Skin of body (tissue), 1 donor: ENCODE measurements at regions not wholly inside any gene's neighbourhood (a gene's known extent, or its start where the extent isn't known, plus 50 kb on each side); places are given as distances from the start of the nearest gene placed in this dataset.

Source experiments
- DNase-seq: peaks from one replicate; lab custom pipeline; 2025; lab: John Stamatoyannopoulos, UW

GRCh38 chr5:2134543-2135292, 252.0 kb upstream of the IRX4 start:
- DNase-seq = no peak

GRCh38 chr5:2133936-2134335, 251.2 kb upstream of the IRX4 start:
- DNase-seq = no peak

GRCh38 chr5:2133080-2133479, 250.4 kb upstream of the IRX4 start:
- DNase-seq = no peak

- DNase-seq = no peak
These were observed 249.7 kb upstream of the IRX4 start for GRCh38 chr5:2132497-2132847.

GRCh38 chr5:2131826-2132496, 249.2 kb upstream of the IRX4 start:
- no peak for DNase-seq

- DNase-seq = no peak
These were observed 248.5 kb upstream of the IRX4 start for GRCh38 chr5:2131196-2131595.

- no peak for DNase-seq
These were observed 247.6 kb upstream of the IRX4 start for GRCh38 chr5:2130361-2130760.

GRCh38 chr5:2129568-2130272, 247.0 kb upstream of the IRX4 start:
- DNase-seq = no peak

GRCh38 chr5:2128686-2129355, 246.1 kb upstream of the IRX4 start:
- DNase-seq = peak; percentile 11

GRCh38 chr5:2126512-2126911, 243.8 kb upstream of the IRX4 start:
- no peak for DNase-seq

- DNase-seq = no peak
These were observed 243.2 kb upstream of the IRX4 start for GRCh38 chr5:2125901-2126265.

- DNase-seq = no peak
These were observed 242.6 kb upstream of the IRX4 start for GRCh38 chr5:2125171-2125900.

GRCh38 chr5:2124434-2125170, 241.9 kb upstream of the IRX4 start:
- DNase-seq = no peak

GRCh38 chr5:2123874-2124273, 241.1 kb upstream of the IRX4 start:
- DNase-seq = no peak

- no peak for DNase-seq
These were observed 237.6 kb upstream of the IRX4 start for GRCh38 chr5:2120361-2120760.

- DNase-seq = no peak
These were observed 236.8 kb upstream of the IRX4 start for GRCh38 chr5:2119573-2119972.

- no peak for DNase-seq
These were observed 230.8 kb upstream of the IRX4 start for GRCh38 chr5:2113348-2114131.

GRCh38 chr5:2112173-2113025, 229.7 kb upstream of the IRX4 start:
- no peak for DNase-seq

GRCh38 chr5:2111569-2112105, 228.9 kb upstream of the IRX4 start:
- DNase-seq = no peak
